Activated naive CD4-positive, alpha-beta T cell treated with anti-CD3 and anti-CD28 coated beads, Interleukin-2, amount 10 ng/mL, durations not matched to agents 7 days and 5 days (primary cell): ENCODE measurements at regions not wholly inside any gene's neighbourhood (a gene's known extent, or its start where the extent isn't known, plus 50 kb on each side); places are given as distances from the start of the nearest gene placed in this dataset.

Source experiments
- CTCF ChIA-PET: fragments of 350-600 bp; sonication (Branson Sonifier 250); formaldehyde crosslinking; loops from one replicate; lab custom pipeline; 2021; ENCODE audit warnings: antibody characterized with exemption; lab: Charles Lee
- DNase-seq: peaks from one replicate; pipeline ENCODE4 v3.0.0-alpha.2; 2020
- H3K27ac Mint-ChIP-seq: one replicate; pipeline ENCODE4 v1.8.0; 2021; ENCODE audit warnings: mild to moderate bottlenecking, moderate library complexity, mixed read lengths
- H3K27me3 Mint-ChIP-seq: one replicate; pipeline ENCODE4 v1.8.0; 2021; ENCODE audit warnings: mild to moderate bottlenecking, mixed read lengths
- H3K36me3 Mint-ChIP-seq: one replicate; pipeline ENCODE4 v1.8.0; 2021; ENCODE audit warnings: mixed read lengths
- H3K4me1 Mint-ChIP-seq: one replicate; pipeline ENCODE4 v1.8.0; 2021; ENCODE audit warnings: mixed read lengths
- H3K4me3 Mint-ChIP-seq: one replicate; pipeline ENCODE4 v1.8.0; 2021; ENCODE audit warnings: mild to moderate bottlenecking, moderate library complexity, mixed read lengths
- H3K9me3 Mint-ChIP-seq: one replicate; pipeline ENCODE4 v1.8.0; 2021; ENCODE audit warnings: mixed read lengths

GRCh38 chr10:78390051-78390450 is 356.4 kb downstream of the RPS24 start:
- Mint-ChIP-seq H3K4me1 (no peaks in the 10 kb centered on the region), H3K27ac (no peak overlapping the region), H3K4me3 (no peak overlapping the region), H3K36me3 (no peaks in the 10 kb centered on the region), H3K9me3 (no peaks in the 10 kb centered on the region), H3K27me3 (peaks cover 12% of the 10 kb centered on the region)
- CTCF ChIA-PET = no interaction called here
- DNase-seq = no peak

- no peak for DNase-seq
- Mint-ChIP-seq H3K9me3 (no peaks in the 10 kb centered on the region), H3K4me1 (no peaks in the 10 kb centered on the region), H3K27me3 (peaks cover 6% of the 10 kb centered on the region), H3K4me3 (no peak overlapping the region), H3K27ac (no peak overlapping the region), H3K36me3 (no peaks in the 10 kb centered on the region)
- CTCF ChIA-PET = no interaction called here
Observed at GRCh38 chr10:78390817-78391216, 357.2 kb downstream of the RPS24 start.

GRCh38 chr10:78391585-78391984 is 357.9 kb downstream of the RPS24 start:
- Mint-ChIP-seq H3K4me1 (no peaks in the 10 kb centered on the region), H3K36me3 (no peaks in the 10 kb centered on the region), H3K27me3 (peaks cover 6% of the 10 kb centered on the region), H3K4me3 (no peak overlapping the region), H3K27ac (no peak overlapping the region), H3K9me3 (no peaks in the 10 kb centered on the region)
- DNase-seq = no peak
- CTCF ChIA-PET = no interaction called here

GRCh38 chr10:78392197-78392596 is 358.5 kb downstream of the RPS24 start:
- Mint-ChIP-seq H3K4me1 (no peaks in the 10 kb centered on the region), H3K36me3 (no peaks in the 10 kb centered on the region), H3K27me3 (peaks cover 9% of the 10 kb centered on the region), H3K4me3 (no peak overlapping the region), H3K27ac (no peak overlapping the region), H3K9me3 (no peaks in the 10 kb centered on the region)
- DNase-seq = no peak
- CTCF ChIA-PET = no interaction called here

GRCh38 chr10:78393094-78393493 is 359.4 kb downstream of the RPS24 start:
- Mint-ChIP-seq H3K4me3 (no peak overlapping the region), H3K36me3 (no peaks in the 10 kb centered on the region), H3K27ac (no peak overlapping the region), H3K9me3 (no peaks in the 10 kb centered on the region), H3K4me1 (no peaks in the 10 kb centered on the region), H3K27me3 (peaks cover 10% of the 10 kb centered on the region)
- CTCF ChIA-PET = no interaction called here
- DNase-seq = no peak

- no peaks in the 10 kb centered on the region for H3K36me3 Mint-ChIP-seq
- CTCF ChIA-PET = no interaction called here
- no peak for DNase-seq
- no peak overlapping the region for H3K27ac Mint-ChIP-seq
- H3K4me1 Mint-ChIP-seq = no peaks in the 10 kb centered on the region
- no peaks in the 10 kb centered on the region for H3K9me3 Mint-ChIP-seq
- H3K4me3 Mint-ChIP-seq = no peak overlapping the region
- H3K27me3 Mint-ChIP-seq = peaks cover 5% of the 10 kb centered on the region
Observed at GRCh38 chr10:78394047-78394446, 360.4 kb downstream of the RPS24 start.

GRCh38 chr10:78395162-78395561 is 361.5 kb downstream of the RPS24 start:
- no peaks in the 10 kb centered on the region for H3K9me3 Mint-ChIP-seq
- H3K27ac Mint-ChIP-seq = no peak overlapping the region
- H3K4me3 Mint-ChIP-seq = no peak overlapping the region
- peaks cover 5% of the 10 kb centered on the region for H3K27me3 Mint-ChIP-seq
- no peaks in the 10 kb centered on the region for H3K36me3 Mint-ChIP-seq
- CTCF ChIA-PET = no interaction called here
- no peaks in the 10 kb centered on the region for H3K4me1 Mint-ChIP-seq
- no peak for DNase-seq

- no peak overlapping the region for H3K4me3 Mint-ChIP-seq
- H3K36me3 Mint-ChIP-seq = no peaks in the 10 kb centered on the region
- H3K4me1 Mint-ChIP-seq = no peaks in the 10 kb centered on the region
- CTCF ChIA-PET = no interaction called here
- H3K27ac Mint-ChIP-seq = no peak overlapping the region
- no peak for DNase-seq
- no peaks in the 10 kb centered on the region for H3K9me3 Mint-ChIP-seq
- H3K27me3 Mint-ChIP-seq = peaks cover 5% of the 10 kb centered on the region
Observed at GRCh38 chr10:78396754-78397153, 363.1 kb downstream of the RPS24 start.

GRCh38 chr10:78397786-78398185 is 364.1 kb downstream of the RPS24 start:
- H3K36me3 Mint-ChIP-seq = no peaks in the 10 kb centered on the region
- CTCF ChIA-PET = no interaction called here
- no peak for DNase-seq
- no peak overlapping the region for H3K27ac Mint-ChIP-seq
- H3K9me3 Mint-ChIP-seq = no peaks in the 10 kb centered on the region
- peaks cover 5% of the 10 kb centered on the region for H3K27me3 Mint-ChIP-seq
- no peaks in the 10 kb centered on the region for H3K4me1 Mint-ChIP-seq
- H3K4me3 Mint-ChIP-seq = no peak overlapping the region

- H3K36me3 Mint-ChIP-seq = no peaks in the 10 kb centered on the region
- peaks cover 5% of the 10 kb centered on the region for H3K27me3 Mint-ChIP-seq
Observed at GRCh38 chr10:78398382-78398781, 364.7 kb downstream of the RPS24 start.

GRCh38 chr10:78401624-78402367 is 368.1 kb downstream of the RPS24 start:
- CTCF ChIA-PET = no interaction called here
- Mint-ChIP-seq H3K4me1 (no peaks in the 10 kb centered on the region), H3K4me3 (no peak overlapping the region), H3K36me3 (no peaks in the 10 kb centered on the region), H3K27ac (no peak overlapping the region), H3K27me3 (peaks cover 21% of the 10 kb centered on the region), H3K9me3 (no peaks in the 10 kb centered on the region)
- DNase-seq = no peak

More at GRCh38 chr10:78398382-78398781, 364.7 kb downstream of the RPS24 start:
- no peak for DNase-seq
- H3K9me3 Mint-ChIP-seq = no peaks in the 10 kb centered on the region
- H3K4me1 Mint-ChIP-seq = no peaks in the 10 kb centered on the region
- H3K4me3 Mint-ChIP-seq = no peak overlapping the region
- H3K27ac Mint-ChIP-seq = no peak overlapping the region
- CTCF ChIA-PET = no interaction called here

- CTCF ChIA-PET = no interaction called here
- H3K27me3 Mint-ChIP-seq = peaks cover 24% of the 10 kb centered on the region
- no peaks in the 10 kb centered on the region for H3K9me3 Mint-ChIP-seq
- H3K36me3 Mint-ChIP-seq = no peaks in the 10 kb centered on the region
- H3K4me3 Mint-ChIP-seq = no peak overlapping the region
- peaks cover 2% of the 10 kb centered on the region for H3K4me1 Mint-ChIP-seq
- no peak overlapping the region for H3K27ac Mint-ChIP-seq
- no peak for DNase-seq
Observed at GRCh38 chr10:78402591-78402990, 368.9 kb downstream of the RPS24 start.

GRCh38 chr10:78403781-78404180 is 370.1 kb downstream of the RPS24 start:
- CTCF ChIA-PET = no interaction called here
- H3K4me3 Mint-ChIP-seq = no peak overlapping the region
- no peak overlapping the region for H3K27ac Mint-ChIP-seq
- DNase-seq = no peak
- H3K4me1 Mint-ChIP-seq = peaks cover 2% of the 10 kb centered on the region
- no peaks in the 10 kb centered on the region for H3K36me3 Mint-ChIP-seq
- H3K27me3 Mint-ChIP-seq = peaks cover 31% of the 10 kb centered on the region
- no peaks in the 10 kb centered on the region for H3K9me3 Mint-ChIP-seq

- CTCF ChIA-PET = no interaction called here
- H3K4me3 Mint-ChIP-seq = no peak overlapping the region
- H3K4me1 Mint-ChIP-seq = peaks cover 2% of the 10 kb centered on the region
- no peak overlapping the region for H3K27ac Mint-ChIP-seq
- no peaks in the 10 kb centered on the region for H3K9me3 Mint-ChIP-seq
- DNase-seq = no peak
- no peaks in the 10 kb centered on the region for H3K36me3 Mint-ChIP-seq
- H3K27me3 Mint-ChIP-seq = peaks cover 34% of the 10 kb centered on the region
Observed at GRCh38 chr10:78404296-78404695, 370.6 kb downstream of the RPS24 start.

- H3K27me3 Mint-ChIP-seq = peaks cover 34% of the 10 kb centered on the region
- peaks cover 2% of the 10 kb centered on the region for H3K4me1 Mint-ChIP-seq
- H3K27ac Mint-ChIP-seq = no peak overlapping the region
- H3K4me3 Mint-ChIP-seq = no peak overlapping the region
- CTCF ChIA-PET = no interaction called here
- DNase-seq = no peak
- H3K9me3 Mint-ChIP-seq = no peaks in the 10 kb centered on the region
- no peaks in the 10 kb centered on the region for H3K36me3 Mint-ChIP-seq
Observed at GRCh38 chr10:78405231-78405630, 371.6 kb downstream of the RPS24 start.
